Gastrocnemius medialis (tissue), 4 donors: ENCODE measurements at regions not wholly inside any gene's neighbourhood (a gene's known extent, or its start where the extent isn't known, plus 50 kb on each side); places are given as distances from the start of the nearest gene placed in this dataset.

Source experiments
- ATAC-seq, 2 donors: fragments of 150-250 bp; one replicate each; pipeline ENCODE4 v1.9.1; 2016
- DNase-seq, 2 donors: peaks; one replicate each; pipeline ENCODE4 v3.0.0-alpha.2; 2019
- H3K27ac ChIP-seq, 4 donors: fragments of 200-600 bp; sonication (generic); 1 replicate in 1 of 4; 2 replicates in 3 of 4; pipeline ENCODE4 v1.5.1; 2016 to 2018; ENCODE audit warnings: mild to moderate bottlenecking in 2 of 4, moderate library complexity in 1 of 4
- H3K27me3 ChIP-seq, 3 donors: fragments of 200-600 bp; sonication (generic) in 2 of 3; 1 replicate in 1 of 3; 2 replicates in 2 of 3; pipeline versions ENCODE4 v1.5.1 to v1.6.0; 2016 to 2019; ENCODE audit warnings: mild to moderate bottlenecking in 1 of 3, moderate library complexity in 1 of 3
- H3K36me3 ChIP-seq, 2 donors: fragments of 200-600 bp; sonication (generic) in 1 of 2; one replicate each; pipeline ENCODE4 v1.5.1; 2017 to 2018
- H3K4me1 ChIP-seq, 2 donors: fragments of 200-600 bp; sonication (generic) in 1 of 2; one replicate each; pipeline ENCODE4 v1.5.1; 2016 to 2017; ENCODE audit warnings: mild to moderate bottlenecking in 2 of 2
- H3K4me3 ChIP-seq, 4 donors: fragments of 200-600 bp; sonication (generic) in 3 of 4; 1 replicate in 1 of 4; 2 replicates in 3 of 4; pipeline ENCODE4 v1.5.1; 2016 to 2019; ENCODE audit warnings: mild to moderate bottlenecking in 2 of 4
- H3K9me3 ChIP-seq, 3 donors: fragments of 200-600 bp; sonication (generic) in 2 of 3; 1 replicate in 1 of 3; 2 replicates in 2 of 3; pipeline ENCODE4 v1.5.1; 2016 to 2019
- POLR2A ChIP-seq, 2 donors: fragments of 450-650 bp; IDR thresholded peaks; one replicate each; pipeline ENCODE4 v1.6.1; 2017; ENCODE audit warnings: antibody characterized with exemption in 2 of 2, mild to moderate bottlenecking in 2 of 2, moderate library complexity in 2 of 2
- in situ Hi-C, 4 donors: fragments of 200-750 bp; cut with MboI; loops; one replicate each; pipeline versions ENCODE4 v1.15.0 to v1.8.0; 2017; ENCODE audit warnings: low sequenced_read_pairs in 4 of 4
- intact Hi-C: fragments of 100-400 bp; cut with DNase I; formaldehyde crosslinking; loops from one replicate; pipeline ENCODE4 v1.15.1; 2023; ENCODE audit warnings: low total_unique reads
- TF ChIP-seq, protein P1 (sequence below), 5 experiments: fragments of 450-650 bp in 3 of 5; fragments of 200-600 bp in 2 of 5; sonication (generic) in 2 of 5; IDR thresholded peaks in 4 of 5; conservative IDR thresholded peaks in 1 of 5; 1 replicate in 4 of 5; 2 replicates in 1 of 5; pipeline ENCODE4 v1.5.1; 2016 to 2019; ENCODE audit warnings: antibody characterized with exemption in 5 of 5, mild to moderate bottlenecking in 3 of 5, moderate library complexity in 3 of 5

GRCh38 chr22:48309115-48309705 is 1518.5 kb downstream of the BRD1 start:
- Histone ChIP-seq H3K36me3 (no peaks in the 10 kb centered on the region), H3K27me3 (no peaks in the 10 kb centered on the region), H3K9me3 (no peaks in the 10 kb centered on the region), H3K4me3 (no peak overlapping the region), H3K4me1 (no peaks in the 10 kb centered on the region), H3K27ac (no peak overlapping the region)
- no peak for DNase-seq
- no peak for ATAC-seq
- intact Hi-C loops (no loop called here), in situ Hi-C loops (loop anchor here in 1 of 4 donors (25.0 kb wide), 1 partner anchor 103 kb away; no protein-coding TSS in a partner anchor)
- TF ChIP-seq, protein P1, sequence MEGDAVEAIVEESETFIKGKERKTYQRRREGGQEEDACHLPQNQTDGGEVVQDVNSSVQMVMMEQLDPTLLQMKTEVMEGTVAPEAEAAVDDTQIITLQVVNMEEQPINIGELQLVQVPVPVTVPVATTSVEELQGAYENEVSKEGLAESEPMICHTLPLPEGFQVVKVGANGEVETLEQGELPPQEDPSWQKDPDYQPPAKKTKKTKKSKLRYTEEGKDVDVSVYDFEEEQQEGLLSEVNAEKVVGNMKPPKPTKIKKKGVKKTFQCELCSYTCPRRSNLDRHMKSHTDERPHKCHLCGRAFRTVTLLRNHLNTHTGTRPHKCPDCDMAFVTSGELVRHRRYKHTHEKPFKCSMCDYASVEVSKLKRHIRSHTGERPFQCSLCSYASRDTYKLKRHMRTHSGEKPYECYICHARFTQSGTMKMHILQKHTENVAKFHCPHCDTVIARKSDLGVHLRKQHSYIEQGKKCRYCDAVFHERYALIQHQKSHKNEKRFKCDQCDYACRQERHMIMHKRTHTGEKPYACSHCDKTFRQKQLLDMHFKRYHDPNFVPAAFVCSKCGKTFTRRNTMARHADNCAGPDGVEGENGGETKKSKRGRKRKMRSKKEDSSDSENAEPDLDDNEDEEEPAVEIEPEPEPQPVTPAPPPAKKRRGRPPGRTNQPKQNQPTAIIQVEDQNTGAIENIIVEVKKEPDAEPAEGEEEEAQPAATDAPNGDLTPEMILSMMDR (IDR thresholded peaks at IDR 0.05 in 4 of 5, conservative IDR thresholded peaks at IDR 0.05 in 1 of 5) = no peak
- no peak for TF ChIP-seq POLR2A (IDR thresholded peaks at IDR 0.05)

GRCh38 chr22:48307931-48308330 is 1519.7 kb downstream of the BRD1 start:
- DNase-seq (no peak), ATAC-seq (no peak)
- no peaks in the 10 kb centered on the region for H3K27me3 ChIP-seq
- H3K27ac ChIP-seq = no peak overlapping the region
- intact Hi-C loops = no loop called here
- TF ChIP-seq, protein P1 (IDR thresholded peaks at IDR 0.05 in 4 of 5, conservative IDR thresholded peaks at IDR 0.05 in 1 of 5) = no peak
- TF ChIP-seq POLR2A (IDR thresholded peaks at IDR 0.05) = no peak
- no peaks in the 10 kb centered on the region for H3K4me1 ChIP-seq
- in situ Hi-C loops = loop anchor here in 1 of 4 donors (25.0 kb wide), 1 partner anchor 104 kb away; no protein-coding TSS in a partner anchor
- H3K36me3 ChIP-seq = no peaks in the 10 kb centered on the region
- H3K4me3 ChIP-seq = no peak overlapping the region
- no peaks in the 10 kb centered on the region for H3K9me3 ChIP-seq

- TF ChIP-seq, protein P1 (IDR thresholded peaks at IDR 0.05 in 4 of 5, conservative IDR thresholded peaks at IDR 0.05 in 1 of 5) = no peak
- TF ChIP-seq POLR2A (IDR thresholded peaks at IDR 0.05) = no peak
- ATAC-seq (no peak), DNase-seq (no peak)
- no peaks in the 10 kb centered on the region for H3K4me1 ChIP-seq
- in situ Hi-C loops (loop anchor here in 1 of 4 donors (25.0 kb wide), 1 partner anchor 105 kb away; no protein-coding TSS in a partner anchor), intact Hi-C loops (no loop called here)
- no peaks in the 10 kb centered on the region for H3K27me3 ChIP-seq
- H3K9me3 ChIP-seq = no peaks in the 10 kb centered on the region
- no peak overlapping the region for H3K27ac ChIP-seq
- no peak overlapping the region for H3K4me3 ChIP-seq
- no peaks in the 10 kb centered on the region for H3K36me3 ChIP-seq
Observed at GRCh38 chr22:48306785-48307510, 1520.7 kb downstream of the BRD1 start.

DNA sequence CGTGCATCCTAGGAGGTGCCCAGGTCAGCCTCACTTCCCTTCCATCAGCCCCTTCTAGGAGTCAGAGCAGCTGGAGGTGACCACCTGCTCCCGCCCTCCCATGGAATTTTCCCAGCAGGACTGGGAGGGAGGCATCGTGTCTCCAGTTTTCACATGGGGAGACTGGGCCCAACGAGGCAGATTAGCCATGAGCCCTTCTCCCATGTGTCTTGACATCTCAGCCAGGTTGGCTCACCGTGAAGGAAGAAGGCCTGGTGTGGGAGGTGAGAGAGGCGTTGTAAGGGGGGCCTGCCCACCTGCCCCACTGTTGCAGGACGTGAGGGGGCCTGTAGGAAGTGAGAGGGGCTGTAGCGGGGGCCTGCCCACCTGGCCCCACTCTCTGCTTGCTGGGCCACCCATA is 1521.4 kb downstream of the BRD1 start:
- Histone ChIP-seq H3K27me3 (no peaks in the 10 kb centered on the region), H3K4me3 (no peak overlapping the region), H3K9me3 (no peaks in the 10 kb centered on the region), H3K36me3 (no peaks in the 10 kb centered on the region), H3K4me1 (no peaks in the 10 kb centered on the region), H3K27ac (no peak overlapping the region)
- ATAC-seq = no peak
- TF ChIP-seq, protein P1 (IDR thresholded peaks at IDR 0.05 in 4 of 5, conservative IDR thresholded peaks at IDR 0.05 in 1 of 5) = no peak
- TF ChIP-seq POLR2A (IDR thresholded peaks at IDR 0.05) = no peak
- intact Hi-C loops (no loop called here), in situ Hi-C loops (loop anchor here in 1 of 4 donors (25.0 kb wide), 1 partner anchor 106 kb away; no protein-coding TSS in a partner anchor)
- no peak for DNase-seq
